Cerebellar nuclear complex (tissue), 1 donor: ENCODE measurements at regions not wholly inside any gene's neighbourhood (a gene's known extent, or its start where the extent isn't known, plus 50 kb on each side); places are given as distances from the start of the nearest gene placed in this dataset.
"Not testable (repeated sequence)": the region's sequence is repeated elsewhere in the genome, so short reads cannot be mapped to it uniquely, and the experiment has no call there.

Experiments used
- DNase-seq, 2 experiments: peaks; one replicate each; lab custom pipeline; 2025; lab: John Stamatoyannopoulos, UW

- DNase-seq, result no peak
These were observed 75.0 kb upstream of the CTBP2 start for GRCh38 chr10:125235093-125236069.

DNA sequence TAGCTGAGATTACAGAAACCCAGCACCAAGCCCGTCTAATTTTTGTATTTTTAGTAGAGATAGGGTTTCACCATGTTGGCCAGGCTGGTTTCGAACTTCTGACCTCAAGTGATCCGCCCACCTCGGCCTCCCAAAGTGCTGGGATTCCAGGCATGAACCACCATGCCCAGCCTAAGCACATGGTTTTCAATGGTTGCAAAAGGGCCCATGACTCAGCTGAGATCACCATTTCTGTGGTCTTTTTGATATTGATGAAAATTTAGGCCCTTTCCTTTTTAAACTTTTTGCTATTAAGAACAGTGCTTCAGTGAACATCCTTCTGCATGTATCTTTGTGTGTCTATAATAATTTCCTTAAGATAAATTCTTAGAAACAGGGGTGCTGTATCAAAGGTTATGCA is 74.2 kb upstream of the CTBP2 start:
- DNase-seq, result not testable (repeated sequence)

GRCh38 chr10:125233726-125234125 is 73.4 kb upstream of the CTBP2 start:
- DNase-seq, result no peak

DNA sequence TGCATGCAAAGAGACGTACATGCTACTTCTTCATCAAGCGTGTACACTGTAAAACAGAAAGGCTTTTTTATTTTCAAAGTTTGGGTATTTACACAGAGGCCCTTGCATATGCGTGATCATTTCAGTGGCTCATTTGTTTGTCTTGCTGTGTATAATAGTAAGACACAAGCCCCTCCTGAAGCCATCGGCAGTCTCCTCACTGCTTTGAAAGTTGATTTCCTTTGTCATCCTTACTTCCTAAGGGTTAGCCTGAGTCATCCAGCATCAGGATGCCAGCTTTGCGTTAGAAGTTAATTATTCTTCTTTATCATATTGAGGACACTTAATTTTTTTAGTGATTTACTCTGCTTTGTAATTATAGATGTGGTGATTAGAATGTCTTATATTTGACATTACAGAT is 72.5 kb upstream of the CTBP2 start:
- no peak for DNase-seq

DNA sequence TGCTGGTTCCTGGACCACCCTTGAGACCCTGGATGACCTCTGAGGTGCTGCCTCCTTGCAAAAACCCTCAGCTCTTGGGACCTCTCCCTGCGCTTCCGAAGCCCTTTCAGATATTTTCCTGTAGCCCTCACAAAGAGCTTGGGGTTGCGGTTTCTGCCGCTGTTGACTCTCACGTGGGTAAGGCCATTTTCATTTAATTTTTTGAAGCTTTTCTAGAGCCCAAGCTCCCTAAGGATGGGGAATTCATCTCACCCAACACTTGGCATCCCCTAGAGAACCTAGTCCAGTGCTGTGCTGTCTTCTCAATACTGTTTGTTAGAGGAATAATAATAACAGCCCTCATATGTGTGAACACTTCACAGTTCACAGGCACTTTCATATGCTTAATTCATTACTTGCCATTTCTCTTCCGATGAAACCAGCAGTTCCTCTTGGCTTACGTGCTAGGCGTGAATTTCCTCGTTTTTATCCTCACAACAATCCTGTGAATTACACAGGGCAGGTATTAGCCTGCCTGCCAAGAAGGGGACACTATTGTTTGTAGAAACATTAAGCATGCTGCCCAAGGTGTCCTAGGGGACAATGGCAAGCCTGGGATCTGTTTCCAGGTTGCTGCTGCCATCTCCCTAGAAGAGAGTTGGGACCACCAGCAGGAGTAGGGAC is 71.6 kb upstream of the CTBP2 start:
- no peak for DNase-seq

DNA sequence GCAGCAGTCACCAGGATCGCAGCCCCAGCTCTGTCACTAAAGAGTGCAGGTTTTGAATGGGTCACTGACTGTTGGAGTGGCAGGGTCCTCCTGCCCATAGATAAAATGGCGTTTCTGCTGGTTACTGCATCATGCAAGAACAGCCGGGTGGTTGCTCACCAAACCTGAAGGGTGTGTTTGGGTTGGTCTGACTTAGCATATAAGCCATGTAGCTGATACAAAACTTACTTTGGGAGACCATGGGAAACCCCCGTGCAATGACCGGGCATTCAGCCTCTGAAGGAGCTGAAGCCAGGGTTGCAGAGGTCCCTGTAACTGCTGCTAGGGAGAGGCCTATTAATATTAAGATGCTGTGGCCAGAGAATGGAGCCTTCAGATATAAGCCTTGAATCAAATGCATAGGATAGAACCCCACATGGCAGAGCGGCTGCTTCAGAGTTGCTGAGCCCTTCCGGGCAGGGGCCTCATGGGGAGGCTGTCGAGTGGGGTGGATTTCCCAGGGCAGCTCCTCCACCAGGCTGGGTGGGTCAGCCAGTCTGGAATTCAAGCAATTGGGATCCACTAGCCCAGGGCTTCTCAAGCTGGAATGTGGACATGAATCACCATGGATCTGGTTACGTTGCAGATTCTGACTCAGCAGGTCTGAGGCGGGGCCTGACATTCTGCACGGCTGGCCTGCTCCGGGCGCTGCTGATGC is 70.9 kb upstream of the CTBP2 start:
- no peak for DNase-seq

GRCh38 chr10:125230251-125230650 is 69.9 kb upstream of the CTBP2 start:
- DNase-seq, result no peak

DNA sequence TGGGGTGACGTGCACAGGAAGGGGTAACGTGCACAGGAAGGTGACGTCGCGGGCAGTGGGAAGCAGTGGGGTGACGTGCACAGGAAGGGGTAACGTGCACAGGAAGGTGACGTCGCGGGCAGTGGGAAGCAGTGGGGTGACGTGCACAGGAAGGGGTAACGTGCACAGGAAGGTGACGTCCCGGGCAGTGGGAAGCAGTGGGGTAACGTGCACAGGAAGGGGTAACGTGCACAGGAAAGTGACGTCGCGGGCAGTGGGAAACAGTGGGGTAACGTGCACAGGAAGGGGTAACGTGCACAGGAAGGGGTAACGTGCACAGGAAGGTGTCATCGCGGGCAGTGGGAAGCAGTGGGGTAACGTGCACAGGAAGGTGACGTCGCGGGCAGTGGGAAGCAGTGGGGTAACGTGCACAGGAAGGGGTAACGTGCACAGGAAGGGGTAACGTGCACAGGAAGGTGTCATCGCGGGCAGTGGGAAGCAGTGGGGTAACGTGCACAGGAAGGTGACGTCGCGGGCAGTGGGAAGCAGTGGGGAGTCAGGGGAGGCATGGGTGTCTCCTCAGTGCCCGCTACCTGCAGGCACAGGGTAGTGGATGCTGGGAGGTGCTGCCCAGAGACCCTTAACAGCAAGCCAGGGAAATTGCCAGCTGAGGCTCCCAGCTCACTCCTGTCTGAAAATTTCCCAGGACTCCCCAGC is 68.0 kb upstream of the CTBP2 start:
- DNase-seq, result not testable (repeated sequence)

DNA sequence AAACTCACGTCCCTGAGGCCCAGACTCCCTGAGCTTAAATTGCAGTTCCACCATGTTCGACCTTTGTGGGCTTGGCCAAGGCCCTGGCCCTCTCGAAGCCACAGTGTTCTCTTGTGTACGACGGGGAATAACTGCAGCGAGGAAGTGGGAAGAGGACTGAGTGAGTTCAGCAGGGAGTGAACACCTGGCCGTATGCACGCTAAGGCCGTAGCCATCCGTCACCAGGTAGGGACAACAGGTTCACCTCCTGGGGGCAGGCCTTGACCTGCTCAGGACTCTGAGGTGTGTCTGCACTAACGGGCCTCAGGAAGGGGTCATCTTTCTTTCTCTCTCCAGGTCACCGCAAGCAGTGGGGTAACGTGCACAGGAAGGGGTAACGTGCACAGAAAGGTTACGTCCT is 67.2 kb upstream of the CTBP2 start:
- DNase-seq, result no peak

- DNase-seq, result no peak
These were observed 66.5 kb upstream of the CTBP2 start for GRCh38 chr10:125226823-125227222.

- DNase-seq, result no peak
These were observed 65.6 kb upstream of the CTBP2 start for GRCh38 chr10:125226005-125226404.

GRCh38 chr10:125225051-125225450 is 64.7 kb upstream of the CTBP2 start:
- no peak for DNase-seq

GRCh38 chr10:125222515-125223308 is 62.3 kb upstream of the CTBP2 start:
- no peak for DNase-seq

DNA sequence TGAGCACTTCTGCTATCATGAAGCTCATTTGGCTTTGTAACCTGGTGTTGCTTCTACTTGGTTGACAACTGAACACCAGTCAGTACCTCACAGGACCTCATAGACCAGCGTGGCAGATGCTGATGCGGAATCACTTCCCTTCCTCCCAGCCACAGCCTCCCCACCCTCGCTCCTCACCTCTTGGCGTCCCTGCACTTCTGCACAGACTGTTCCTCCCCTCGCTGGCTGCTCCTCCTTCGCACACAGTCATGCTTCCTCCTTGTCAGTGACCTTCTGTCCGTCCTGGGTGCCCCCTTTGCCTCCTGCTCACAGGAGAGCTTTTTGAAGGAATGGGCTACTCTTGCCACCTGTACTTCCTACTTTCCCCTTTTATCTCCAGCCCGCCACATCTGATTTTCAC is 61.4 kb upstream of the CTBP2 start:
- no peak for DNase-seq

DNA sequence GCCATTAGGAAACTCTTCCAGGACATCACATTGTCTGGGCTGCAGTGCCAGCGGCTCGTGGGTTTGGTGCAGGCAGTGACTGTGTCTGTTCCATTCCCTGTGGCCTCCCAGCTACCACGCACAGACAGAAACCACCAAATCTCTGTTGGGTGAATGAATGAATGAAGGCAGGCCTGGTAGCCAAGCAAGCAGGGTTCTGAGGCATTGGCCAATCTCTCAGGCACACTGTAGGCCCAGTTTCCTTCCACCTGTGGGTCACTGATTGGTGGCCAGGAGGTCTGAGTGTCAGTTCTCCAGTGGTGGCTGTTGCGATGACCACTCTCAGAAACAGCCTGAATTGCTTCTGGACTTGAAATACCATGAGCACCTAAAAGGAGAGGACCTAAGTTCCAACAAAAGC is 59.4 kb upstream of the CTBP2 start:
- DNase-seq, result no peak

GRCh38 chr10:125218967-125219366 is 58.6 kb upstream of the CTBP2 start:
- no peak for DNase-seq

- DNase-seq, result no peak
These were observed 57.8 kb upstream of the CTBP2 start for GRCh38 chr10:125217990-125218675.

GRCh38 chr10:125216861-125217260 is 56.5 kb upstream of the CTBP2 start:
- DNase-seq, result no peak

GRCh38 chr10:125216309-125216708 is 55.9 kb upstream of the CTBP2 start:
- DNase-seq, result no peak

- DNase-seq, result no peak
These were observed 53.9 kb upstream of the CTBP2 start for GRCh38 chr10:125214283-125214570.
